ENCODE measurements at regions not wholly inside any gene's neighbourhood (a gene's known extent, or its start where the extent isn't known, plus 50 kb on each side); places are given as distances from the start of the nearest gene placed in this dataset.
"Not testable (repeated sequence)": the region's sequence is repeated elsewhere in the genome, so short reads cannot be mapped to it uniquely, and the experiment has no call there.

- DNase-seq, result no peak
Observed at GRCh38 chr2:186093174-186093573, 354.6 kb downstream of the FSIP2 start.

- DNase-seq, result no peak
Observed at GRCh38 chr2:186098821-186099220, 360.2 kb downstream of the FSIP2 start.

GRCh38 chr2:186099826-186100225 is 361.2 kb downstream of the FSIP2 start:
- DNase-seq, result no peak

GRCh38 chr2:186100636-186101035 is 362.0 kb downstream of the FSIP2 start:
- DNase-seq, result no peak

- DNase-seq, result no peak
Observed at GRCh38 chr2:186101616-186102015, 363.0 kb downstream of the FSIP2 start.

GRCh38 chr2:186103276-186103675 is 364.7 kb downstream of the FSIP2 start:
- DNase-seq, result no peak

GRCh38 chr2:186105016-186105724 is 366.6 kb downstream of the FSIP2 start:
- no peak for DNase-seq

GRCh38 chr2:186108470-186108869 is 369.9 kb downstream of the FSIP2 start:
- DNase-seq, result no peak

- no peak for DNase-seq
Observed at GRCh38 chr2:186113284-186113683, 372.8 kb upstream of the ZC3H15 start.

- DNase-seq, result no peak
Observed at GRCh38 chr2:186125156-186125555, 360.9 kb upstream of the ZC3H15 start.

GRCh38 chr2:186125625-186126024 is 360.4 kb upstream of the ZC3H15 start:
- DNase-seq, result no peak

GRCh38 chr2:186126181-186126580 is 359.9 kb upstream of the ZC3H15 start:
- no peak for DNase-seq

GRCh38 chr2:186129767-186130581 is 356.1 kb upstream of the ZC3H15 start:
- DNase-seq, result peak; percentile 59

GRCh38 chr2:186130748-186131641 is 355.1 kb upstream of the ZC3H15 start:
- no peak for DNase-seq

GRCh38 chr2:186135686-186136085 is 350.4 kb upstream of the ZC3H15 start:
- no peak for DNase-seq

GRCh38 chr2:186136860-186137259 is 349.2 kb upstream of the ZC3H15 start:
- no peak for DNase-seq

- no peak for DNase-seq
Observed at GRCh38 chr2:186138845-186139244, 347.2 kb upstream of the ZC3H15 start.

GRCh38 chr2:186159101-186159500 is 327.0 kb upstream of the ZC3H15 start:
- no peak for DNase-seq

GRCh38 chr2:186164325-186164724 is 321.7 kb upstream of the ZC3H15 start:
- DNase-seq, result no peak

GRCh38 chr2:186170693-186171092 is 315.4 kb upstream of the ZC3H15 start:
- DNase-seq, result no peak

GRCh38 chr2:186181625-186182024 is 304.4 kb upstream of the ZC3H15 start:
- no peak for DNase-seq

GRCh38 chr2:186182366-186182765 is 303.7 kb upstream of the ZC3H15 start:
- not testable (repeated sequence) for DNase-seq

- DNase-seq, result no peak
Observed at GRCh38 chr2:186183406-186183805, 302.7 kb upstream of the ZC3H15 start.

Data from NCI-H1092 treated with DMSO at 0.1 percent for 48 hours (cell line).